ENCODE measurements at regions not wholly inside any gene's neighbourhood (a gene's known extent, or its start where the extent isn't known, plus 50 kb on each side); places are given as distances from the start of the nearest gene placed in this dataset.

DNA sequence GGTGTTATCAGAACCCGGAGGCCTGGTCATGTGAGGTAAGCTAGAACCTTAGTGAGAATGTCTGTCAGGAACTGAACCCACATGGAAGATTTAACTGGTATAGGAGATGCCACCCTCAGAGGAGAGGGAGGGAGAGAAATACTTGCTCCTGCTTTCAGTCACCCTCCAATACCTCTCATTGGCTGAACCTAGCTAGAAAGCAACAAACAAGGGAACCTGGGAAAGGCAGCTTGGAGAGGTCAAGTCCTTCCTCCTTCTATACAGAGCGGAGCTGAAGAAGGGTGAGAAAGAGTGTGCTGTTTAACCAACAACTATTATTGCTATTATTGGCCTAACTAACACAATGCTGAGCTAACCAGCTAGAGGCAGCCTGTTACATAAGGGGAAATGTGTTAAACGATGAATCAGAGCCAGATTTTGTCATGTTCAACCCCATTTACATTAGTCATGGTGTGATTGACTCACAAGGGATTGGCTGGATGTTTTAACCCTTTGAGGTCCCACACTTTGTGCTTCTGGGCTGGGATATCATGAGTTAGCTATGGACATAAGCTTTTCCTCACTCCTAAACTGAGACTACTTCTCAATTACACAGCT is 96.5 kb upstream of the ESX1 start:
- TF ChIP-seq, protein P1, sequence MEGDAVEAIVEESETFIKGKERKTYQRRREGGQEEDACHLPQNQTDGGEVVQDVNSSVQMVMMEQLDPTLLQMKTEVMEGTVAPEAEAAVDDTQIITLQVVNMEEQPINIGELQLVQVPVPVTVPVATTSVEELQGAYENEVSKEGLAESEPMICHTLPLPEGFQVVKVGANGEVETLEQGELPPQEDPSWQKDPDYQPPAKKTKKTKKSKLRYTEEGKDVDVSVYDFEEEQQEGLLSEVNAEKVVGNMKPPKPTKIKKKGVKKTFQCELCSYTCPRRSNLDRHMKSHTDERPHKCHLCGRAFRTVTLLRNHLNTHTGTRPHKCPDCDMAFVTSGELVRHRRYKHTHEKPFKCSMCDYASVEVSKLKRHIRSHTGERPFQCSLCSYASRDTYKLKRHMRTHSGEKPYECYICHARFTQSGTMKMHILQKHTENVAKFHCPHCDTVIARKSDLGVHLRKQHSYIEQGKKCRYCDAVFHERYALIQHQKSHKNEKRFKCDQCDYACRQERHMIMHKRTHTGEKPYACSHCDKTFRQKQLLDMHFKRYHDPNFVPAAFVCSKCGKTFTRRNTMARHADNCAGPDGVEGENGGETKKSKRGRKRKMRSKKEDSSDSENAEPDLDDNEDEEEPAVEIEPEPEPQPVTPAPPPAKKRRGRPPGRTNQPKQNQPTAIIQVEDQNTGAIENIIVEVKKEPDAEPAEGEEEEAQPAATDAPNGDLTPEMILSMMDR (IDR thresholded peaks at IDR 0.05; ENCODE audit: low read depth, low read length), result no peak
- no peak for TF ChIP-seq POLR2A (IDR thresholded peaks at IDR 0.05; ENCODE audit: extremely low read depth, insufficient read length)
- TF ChIP-seq, protein P2, sequence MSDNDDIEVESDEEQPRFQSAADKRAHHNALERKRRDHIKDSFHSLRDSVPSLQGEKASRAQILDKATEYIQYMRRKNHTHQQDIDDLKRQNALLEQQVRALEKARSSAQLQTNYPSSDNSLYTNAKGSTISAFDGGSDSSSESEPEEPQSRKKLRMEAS (IDR thresholded peaks at IDR 0.05; ENCODE audit: low read depth, low read length), result no peak
- no peak for TF ChIP-seq MYC (IDR thresholded peaks at IDR 0.05; ENCODE audit: low read depth, low read length)

All from NB4 (cell line).